ENCODE measurements at regions not wholly inside any gene's neighbourhood (a gene's known extent, or its start where the extent isn't known, plus 50 kb on each side); places are given as distances from the start of the nearest gene placed in this dataset.

DNA sequence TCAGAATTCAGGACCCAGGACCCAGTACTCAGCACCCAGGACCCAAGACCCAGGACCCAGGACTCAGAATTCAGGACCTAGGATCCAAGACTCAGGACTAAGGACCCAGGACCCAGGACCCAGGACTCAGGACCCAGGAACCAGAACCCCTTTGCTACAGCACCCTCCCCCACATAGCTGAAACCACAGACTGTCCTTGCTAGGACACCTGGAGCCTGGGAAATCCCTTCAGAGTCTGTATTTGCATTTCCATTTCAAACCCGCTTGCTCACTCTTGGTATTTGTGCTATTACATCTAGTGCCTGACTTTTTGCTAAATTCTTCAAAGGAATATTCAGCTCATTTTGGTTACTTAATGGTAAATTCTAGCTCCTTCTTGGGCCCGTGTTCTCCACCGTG lies 275.8 kb upstream of the MAF start:
- Histone ChIP-seq H3K27me3 (ENCODE audit: control insufficient read depth in 3 of 3, insufficient read depth in 3 of 3, low read depth in 1 of 3, low read length in 3 of 3) (peaks cover 0 to 5% (median 0%) of the 10 kb centered on the region in 3 experiments), H2BK120ac (ENCODE audit: low read depth, low read length) (no peak overlapping the region), H4K8ac (ENCODE audit: low read depth, low read length) (no peak overlapping the region), H2BK5ac (ENCODE audit: low read length) (no peak overlapping the region), H3K23ac (ENCODE audit: low read depth, low read length, poor library complexity) (no peak overlapping the region), H3K18ac (ENCODE audit: low read length) (no peak overlapping the region), H3K79me1 (ENCODE audit: low read depth, low read length) (peaks cover 3% of the 10 kb centered on the region), H3K4me1 (ENCODE audit: control insufficient read depth in 2 of 2, insufficient read depth in 1 of 2, low read depth in 1 of 2, low read length in 2 of 2) (peaks cover 0 to 2% of the 10 kb centered on the region in 2 donors), H3K14ac (ENCODE audit: low read length) (no peak overlapping the region), H3K4me2 (ENCODE audit: insufficient read depth, low read length, poor library complexity, severe bottlenecking) (no peak overlapping the region), H3K4me3 (ENCODE audit: low read length in 2 of 2) (no peak overlapping the region), H2BK12ac (ENCODE audit: low read length) (no peak overlapping the region), H3K4ac (ENCODE audit: low read length) (no peak overlapping the region), H3K27ac (replicated peaks; ENCODE audit: low read length) (no peak overlapping the region), H3K36me3 (replicated peaks in 1 of 2; ENCODE audit: control insufficient read depth in 2 of 2, insufficient read depth in 2 of 2, low read length in 2 of 2) (no peaks in the 10 kb centered on the region), H2AFZ (ENCODE audit: low read length) (no peak overlapping the region), H2BK15ac (ENCODE audit: low read length) (no peak overlapping the region), H3K9ac (ENCODE audit: low read depth, low read length, poor library complexity) (no peak overlapping the region), H2AK5ac (ENCODE audit: low read depth, low read length) (no peak overlapping the region), H4K91ac (ENCODE audit: low read depth, low read length, poor library complexity) (no peak overlapping the region), H3K9me3 (replicated peaks in 1 of 2; ENCODE audit: control insufficient read depth in 2 of 2, insufficient read depth in 1 of 2, low read depth in 1 of 2, low read length in 2 of 2) (no peaks in the 10 kb centered on the region)
- WGBS, 2 donors (ENCODE audit: extremely low coverage in 2 of 2, insufficient read length in 2 of 2, insufficient replicate concordance in 1 of 2) = no CpG with 5 or more reads among the region's 3 CpGs
- DNase-seq (ENCODE audit: low spot score) = no peak

DNA sequence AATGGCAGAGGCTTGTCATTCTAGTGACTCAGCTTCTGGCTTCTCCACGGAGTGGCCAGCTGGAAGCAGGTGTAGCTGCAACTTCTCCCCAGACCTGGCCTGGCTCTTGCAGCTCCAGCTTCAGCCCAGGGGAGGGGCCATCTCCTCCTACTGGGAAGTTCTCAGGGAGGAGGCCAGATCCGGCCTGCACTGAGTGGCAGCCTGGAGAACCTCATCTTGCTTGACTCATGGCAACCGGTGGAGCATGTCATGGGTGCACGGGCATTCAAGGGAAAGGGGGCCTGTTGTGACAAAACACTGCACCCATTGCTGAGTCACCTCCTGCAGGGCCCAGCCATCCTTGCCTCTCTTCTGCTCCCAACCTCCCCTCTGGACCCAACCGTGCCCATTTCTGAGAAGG lies 273.9 kb upstream of the MAF start:
- H3K27me3 ChIP-seq (ENCODE audit: control insufficient read depth in 3 of 3, insufficient read depth in 3 of 3, low read depth in 1 of 3, low read length in 3 of 3) = peaks cover 0 to 5% (median 0%) of the 10 kb centered on the region in 3 experiments
- H3K18ac ChIP-seq (ENCODE audit: low read length) = peak overlapping the region; percentile 29
- no peak overlapping the region for H3K4me3 ChIP-seq (ENCODE audit: low read length in 2 of 2)
- H2BK15ac ChIP-seq (ENCODE audit: low read length) = no peak overlapping the region
- no peak for DNase-seq (ENCODE audit: low spot score)
- peak overlapping the region; percentile 1 for H3K9ac ChIP-seq (ENCODE audit: low read depth, low read length, poor library complexity)
- H2AFZ ChIP-seq (ENCODE audit: low read length) = no peak overlapping the region
- no peak overlapping the region for H3K27ac ChIP-seq (replicated peaks; ENCODE audit: low read length)
- no peak overlapping the region for H2BK12ac ChIP-seq (ENCODE audit: low read length)
- no peak overlapping the region for H2BK120ac ChIP-seq (ENCODE audit: low read depth, low read length)
- H2BK5ac ChIP-seq (ENCODE audit: low read length) = no peak overlapping the region
- H3K4me2 ChIP-seq (ENCODE audit: insufficient read depth, low read length, poor library complexity, severe bottlenecking) = no peak overlapping the region
- peaks cover 3% of the 10 kb centered on the region for H3K79me1 ChIP-seq (ENCODE audit: low read depth, low read length)
- H3K14ac ChIP-seq (ENCODE audit: low read length) = no peak overlapping the region
- WGBS, 2 donors (ENCODE audit: extremely low coverage in 2 of 2, insufficient read length in 2 of 2, insufficient replicate concordance in 1 of 2) = no CpG with 5 or more reads among the region's 5 CpGs
- peak overlapping the region; percentile 9 for H3K23ac ChIP-seq (ENCODE audit: low read depth, low read length, poor library complexity)
- no peak overlapping the region for H3K4ac ChIP-seq (ENCODE audit: low read length)
- no peaks in the 10 kb centered on the region for H3K36me3 ChIP-seq (replicated peaks in 1 of 2; ENCODE audit: control insufficient read depth in 2 of 2, insufficient read depth in 2 of 2, low read length in 2 of 2)
- H3K9me3 ChIP-seq (replicated peaks in 1 of 2; ENCODE audit: control insufficient read depth in 2 of 2, insufficient read depth in 1 of 2, low read depth in 1 of 2, low read length in 2 of 2) = no peaks in the 10 kb centered on the region
- H4K91ac ChIP-seq (ENCODE audit: low read depth, low read length, poor library complexity) = no peak overlapping the region
- no peak overlapping the region for H4K8ac ChIP-seq (ENCODE audit: low read depth, low read length)
- no peak overlapping the region for H2AK5ac ChIP-seq (ENCODE audit: low read depth, low read length)
- peaks cover 0 to 2% of the 10 kb centered on the region in 2 donors for H3K4me1 ChIP-seq (ENCODE audit: control insufficient read depth in 2 of 2, insufficient read depth in 1 of 2, low read depth in 1 of 2, low read length in 2 of 2)

DNA sequence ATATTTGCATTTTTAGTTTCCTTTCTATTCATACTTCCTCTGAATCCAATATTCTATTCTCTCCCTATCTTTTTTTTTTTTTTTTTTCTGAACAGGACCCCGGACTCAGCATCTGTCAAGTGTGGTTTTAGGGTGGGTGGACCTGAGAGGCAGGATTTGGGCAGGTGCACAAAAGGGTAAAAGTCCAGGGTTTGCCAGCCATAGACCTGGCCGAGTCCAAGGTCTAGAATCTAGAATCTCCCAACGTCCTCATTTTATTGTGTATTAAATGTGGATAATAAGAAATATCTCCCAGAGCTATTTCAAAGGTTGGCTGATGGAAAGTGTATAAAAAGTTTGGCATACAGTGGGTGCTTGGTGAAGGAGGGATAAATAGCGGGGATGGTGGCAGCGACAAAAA lies 273.3 kb upstream of the MAF start:
- Histone ChIP-seq H2AK5ac (ENCODE audit: low read depth, low read length) (no peak overlapping the region), H2BK12ac (ENCODE audit: low read length) (no peak overlapping the region), H4K91ac (ENCODE audit: low read depth, low read length, poor library complexity) (no peak overlapping the region), H3K9ac (ENCODE audit: low read depth, low read length, poor library complexity) (no peak overlapping the region), H3K27ac (replicated peaks; ENCODE audit: low read length) (no peak overlapping the region), H3K4me3 (ENCODE audit: low read length in 2 of 2) (no peak overlapping the region), H3K9me3 (replicated peaks in 1 of 2; ENCODE audit: control insufficient read depth in 2 of 2, insufficient read depth in 1 of 2, low read depth in 1 of 2, low read length in 2 of 2) (no peaks in the 10 kb centered on the region), H3K79me1 (ENCODE audit: low read depth, low read length) (peaks cover 3% of the 10 kb centered on the region), H3K14ac (ENCODE audit: low read length) (no peak overlapping the region), H3K4me2 (ENCODE audit: insufficient read depth, low read length, poor library complexity, severe bottlenecking) (no peak overlapping the region), H3K18ac (ENCODE audit: low read length) (no peak overlapping the region), H3K23ac (ENCODE audit: low read depth, low read length, poor library complexity) (no peak overlapping the region), H2AFZ (ENCODE audit: low read length) (no peak overlapping the region), H2BK120ac (ENCODE audit: low read depth, low read length) (no peak overlapping the region), H2BK15ac (ENCODE audit: low read length) (no peak overlapping the region), H3K4ac (ENCODE audit: low read length) (no peak overlapping the region), H4K8ac (ENCODE audit: low read depth, low read length) (no peak overlapping the region), H3K4me1 (ENCODE audit: control insufficient read depth in 2 of 2, insufficient read depth in 1 of 2, low read depth in 1 of 2, low read length in 2 of 2) (peaks cover 0 to 2% of the 10 kb centered on the region in 2 donors), H2BK5ac (ENCODE audit: low read length) (no peak overlapping the region), H3K36me3 (replicated peaks in 1 of 2; ENCODE audit: control insufficient read depth in 2 of 2, insufficient read depth in 2 of 2, low read length in 2 of 2) (no peaks in the 10 kb centered on the region), H3K27me3 (ENCODE audit: control insufficient read depth in 3 of 3, insufficient read depth in 3 of 3, low read depth in 1 of 3, low read length in 3 of 3) (peaks cover 0 to 5% (median 0%) of the 10 kb centered on the region in 3 experiments)
- no peak for DNase-seq (ENCODE audit: low spot score)
- WGBS, 2 donors (ENCODE audit: extremely low coverage in 2 of 2, insufficient read length in 2 of 2, insufficient replicate concordance in 1 of 2) = no CpG with 5 or more reads among the region's 5 CpGs

DNA sequence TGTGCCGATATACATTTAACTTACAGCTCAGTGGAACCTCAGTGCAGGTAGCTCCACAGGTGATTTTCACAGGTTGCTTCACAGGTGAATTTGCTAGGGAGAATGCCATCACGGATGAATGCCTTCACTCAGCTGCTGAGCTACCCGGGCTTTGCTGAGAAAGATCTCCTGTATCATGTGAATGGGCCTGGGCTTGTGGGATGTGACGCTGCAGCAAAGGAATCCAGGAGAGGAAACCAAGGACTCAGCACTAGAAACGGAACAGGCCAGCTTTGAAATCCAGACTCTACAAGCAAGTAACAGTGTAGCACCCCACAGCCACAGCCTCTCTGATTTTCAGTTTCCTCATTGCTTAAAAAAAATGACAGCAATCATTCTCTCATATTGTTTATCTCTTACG lies 271.4 kb upstream of the MAF start:
- Histone ChIP-seq H3K18ac (ENCODE audit: low read length) (no peak overlapping the region), H4K91ac (ENCODE audit: low read depth, low read length, poor library complexity) (no peak overlapping the region), H4K8ac (ENCODE audit: low read depth, low read length) (no peak overlapping the region), H3K9ac (ENCODE audit: low read depth, low read length, poor library complexity) (no peak overlapping the region), H3K9me3 (replicated peaks in 1 of 2; ENCODE audit: control insufficient read depth in 2 of 2, insufficient read depth in 1 of 2, low read depth in 1 of 2, low read length in 2 of 2) (no peaks in the 10 kb centered on the region), H3K4ac (ENCODE audit: low read length) (no peak overlapping the region), H3K79me1 (ENCODE audit: low read depth, low read length) (peaks cover 3% of the 10 kb centered on the region), H3K23ac (ENCODE audit: low read depth, low read length, poor library complexity) (no peak overlapping the region), H3K4me2 (ENCODE audit: insufficient read depth, low read length, poor library complexity, severe bottlenecking) (no peak overlapping the region), H2BK120ac (ENCODE audit: low read depth, low read length) (no peak overlapping the region), H2BK12ac (ENCODE audit: low read length) (no peak overlapping the region), H3K4me3 (ENCODE audit: low read length in 2 of 2) (no peak overlapping the region), H3K4me1 (ENCODE audit: control insufficient read depth in 2 of 2, insufficient read depth in 1 of 2, low read depth in 1 of 2, low read length in 2 of 2) (peaks cover 0 to 2% of the 10 kb centered on the region in 2 donors), H2BK15ac (ENCODE audit: low read length) (no peak overlapping the region), H2AFZ (ENCODE audit: low read length) (no peak overlapping the region), H3K36me3 (replicated peaks in 1 of 2; ENCODE audit: control insufficient read depth in 2 of 2, insufficient read depth in 2 of 2, low read length in 2 of 2) (no peaks in the 10 kb centered on the region), H3K14ac (ENCODE audit: low read length) (no peak overlapping the region), H2BK5ac (ENCODE audit: low read length) (no peak overlapping the region), H2AK5ac (ENCODE audit: low read depth, low read length) (no peak overlapping the region), H3K27me3 (ENCODE audit: control insufficient read depth in 3 of 3, insufficient read depth in 3 of 3, low read depth in 1 of 3, low read length in 3 of 3) (no peaks in the 10 kb centered on the region), H3K27ac (replicated peaks; ENCODE audit: low read length) (no peak overlapping the region)
- no peak for DNase-seq (ENCODE audit: low spot score)
- WGBS, 2 donors (ENCODE audit: extremely low coverage in 2 of 2, insufficient read length in 2 of 2, insufficient replicate concordance in 1 of 2) = no CpG with 5 or more reads among the region's 6 CpGs

Measured in neuronal stem cell (in vitro differentiated cells).